Glutamatergic neuron (in vitro differentiated cells): ENCODE measurements at regions not wholly inside any gene's neighbourhood (a gene's known extent, or its start where the extent isn't known, plus 50 kb on each side); places are given as distances from the start of the nearest gene placed in this dataset.
A peak's percentile ranks its signal among the peaks of the same experiment; 100 is the strongest.

Experiments
- DNase-seq: peaks from one replicate; pipeline ENCODE4 v3.0.0; 2022
- H3K27ac Mint-ChIP-seq: one replicate; pipeline ENCODE4 v1.8.0; 2020; ENCODE audit warnings: mild to moderate bottlenecking, mixed read lengths, inconsistent platforms; ENCODE audit not compliant: unreplicated experiment
- H3K27me3 Mint-ChIP-seq: one replicate; pipeline ENCODE4 v1.8.0; 2020; ENCODE audit warnings: mild to moderate bottlenecking, moderate library complexity, mixed read lengths, inconsistent platforms; ENCODE audit not compliant: unreplicated experiment
- H3K36me3 Mint-ChIP-seq: one replicate; pipeline ENCODE4 v1.8.0; 2020; ENCODE audit warnings: mild to moderate bottlenecking, mixed read lengths, inconsistent platforms; ENCODE audit not compliant: unreplicated experiment
- H3K4me1 Mint-ChIP-seq: one replicate; pipeline ENCODE4 v1.8.0; 2020; ENCODE audit warnings: mild to moderate bottlenecking, low read depth, mixed read lengths, inconsistent platforms; ENCODE audit not compliant: unreplicated experiment
- H3K4me3 Mint-ChIP-seq: one replicate; pipeline ENCODE4 v1.8.0; 2020; ENCODE audit warnings: mild to moderate bottlenecking, mixed read lengths, inconsistent platforms; ENCODE audit not compliant: unreplicated experiment
- H3K9me3 Mint-ChIP-seq: one replicate; pipeline ENCODE4 v1.8.0; 2020; ENCODE audit warnings: mild to moderate bottlenecking, moderate library complexity, mixed read lengths, inconsistent platforms; ENCODE audit not compliant: unreplicated experiment
- TF ChIP-seq, protein P1 (sequence below): fragments of 200-600 bp; sonication (generic); IDR thresholded peaks from one replicate; pipeline ENCODE4 v1.5.0; 2021; ENCODE audit not compliant: partially characterized antibody, unreplicated experiment

DNA sequence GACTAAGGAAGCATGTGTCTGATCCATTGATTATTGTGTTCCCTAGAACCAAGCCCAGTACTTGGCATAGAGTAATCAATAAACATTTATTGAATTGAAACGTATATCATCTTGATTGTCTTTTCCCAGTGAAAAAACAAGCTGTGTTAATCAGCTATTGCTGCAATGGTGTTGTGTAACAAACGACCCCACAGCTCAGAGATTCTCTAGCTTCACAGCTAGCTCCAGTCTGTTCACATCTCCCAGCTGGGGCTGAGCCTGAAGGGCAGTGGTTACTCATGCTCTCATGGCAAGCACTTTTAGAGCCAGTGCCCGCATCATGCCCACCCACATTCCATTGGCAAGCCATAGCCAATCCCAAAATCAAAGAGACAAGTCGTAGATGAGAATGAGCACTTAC is 237.4 kb upstream of the RAB4A start:
- Mint-ChIP-seq H3K36me3 (no peaks in the 10 kb centered on the region), H3K4me3 (no peak overlapping the region), H3K27me3 (peaks cover 18% of the 10 kb centered on the region), H3K9me3 (peaks cover 27% of the 10 kb centered on the region), H3K4me1 (peaks cover 51% of the 10 kb centered on the region), H3K27ac (peak overlapping the region; percentile 23)
- TF ChIP-seq, protein P1, sequence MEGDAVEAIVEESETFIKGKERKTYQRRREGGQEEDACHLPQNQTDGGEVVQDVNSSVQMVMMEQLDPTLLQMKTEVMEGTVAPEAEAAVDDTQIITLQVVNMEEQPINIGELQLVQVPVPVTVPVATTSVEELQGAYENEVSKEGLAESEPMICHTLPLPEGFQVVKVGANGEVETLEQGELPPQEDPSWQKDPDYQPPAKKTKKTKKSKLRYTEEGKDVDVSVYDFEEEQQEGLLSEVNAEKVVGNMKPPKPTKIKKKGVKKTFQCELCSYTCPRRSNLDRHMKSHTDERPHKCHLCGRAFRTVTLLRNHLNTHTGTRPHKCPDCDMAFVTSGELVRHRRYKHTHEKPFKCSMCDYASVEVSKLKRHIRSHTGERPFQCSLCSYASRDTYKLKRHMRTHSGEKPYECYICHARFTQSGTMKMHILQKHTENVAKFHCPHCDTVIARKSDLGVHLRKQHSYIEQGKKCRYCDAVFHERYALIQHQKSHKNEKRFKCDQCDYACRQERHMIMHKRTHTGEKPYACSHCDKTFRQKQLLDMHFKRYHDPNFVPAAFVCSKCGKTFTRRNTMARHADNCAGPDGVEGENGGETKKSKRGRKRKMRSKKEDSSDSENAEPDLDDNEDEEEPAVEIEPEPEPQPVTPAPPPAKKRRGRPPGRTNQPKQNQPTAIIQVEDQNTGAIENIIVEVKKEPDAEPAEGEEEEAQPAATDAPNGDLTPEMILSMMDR = no peak
- no peak for DNase-seq

DNA sequence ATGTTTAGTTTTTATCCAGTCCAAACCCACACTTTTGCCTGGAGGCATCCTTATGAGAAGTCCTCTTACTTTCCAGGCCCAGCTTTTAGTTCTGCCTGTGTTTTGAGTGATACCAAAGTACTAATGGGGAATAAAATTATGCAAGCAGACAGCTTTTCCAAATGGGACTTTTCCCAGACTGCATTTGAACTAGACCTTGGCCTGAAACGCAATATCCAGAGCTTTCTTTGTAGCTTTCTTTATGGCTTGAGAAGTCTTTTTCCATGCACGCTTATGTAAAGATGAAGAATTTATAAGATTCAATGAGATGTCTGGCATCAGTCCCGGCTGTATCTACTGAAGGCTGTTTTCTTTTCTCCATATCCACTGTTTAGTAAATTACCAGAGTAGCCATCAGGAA is 236.6 kb upstream of the RAB4A start:
- TF ChIP-seq, protein P1 = no peak
- Mint-ChIP-seq H3K27me3 (peaks cover 11% of the 10 kb centered on the region), H3K27ac (no peak overlapping the region), H3K4me3 (no peak overlapping the region), H3K36me3 (no peaks in the 10 kb centered on the region), H3K9me3 (peaks cover 19% of the 10 kb centered on the region), H3K4me1 (peaks cover 46% of the 10 kb centered on the region)
- no peak for DNase-seq

GRCh38 chr1:229035054-229035747 is 235.7 kb upstream of the RAB4A start:
- Mint-ChIP-seq H3K4me3 (no peak overlapping the region), H3K27ac (no peak overlapping the region), H3K36me3 (no peaks in the 10 kb centered on the region), H3K4me1 (peaks cover 38% of the 10 kb centered on the region), H3K9me3 (peaks cover 14% of the 10 kb centered on the region), H3K27me3 (peaks cover 11% of the 10 kb centered on the region)
- TF ChIP-seq, protein P1 = no peak
- DNase-seq = no peak

- Mint-ChIP-seq H3K36me3 (no peaks in the 10 kb centered on the region), H3K4me1 (peaks cover 33% of the 10 kb centered on the region), H3K27me3 (peaks cover 10% of the 10 kb centered on the region), H3K9me3 (peaks cover 12% of the 10 kb centered on the region), H3K27ac (no peak overlapping the region), H3K4me3 (no peak overlapping the region)
- TF ChIP-seq, protein P1 = no peak
- DNase-seq = no peak
Observed at GRCh38 chr1:229035748-229036082, 235.2 kb upstream of the RAB4A start.

DNA sequence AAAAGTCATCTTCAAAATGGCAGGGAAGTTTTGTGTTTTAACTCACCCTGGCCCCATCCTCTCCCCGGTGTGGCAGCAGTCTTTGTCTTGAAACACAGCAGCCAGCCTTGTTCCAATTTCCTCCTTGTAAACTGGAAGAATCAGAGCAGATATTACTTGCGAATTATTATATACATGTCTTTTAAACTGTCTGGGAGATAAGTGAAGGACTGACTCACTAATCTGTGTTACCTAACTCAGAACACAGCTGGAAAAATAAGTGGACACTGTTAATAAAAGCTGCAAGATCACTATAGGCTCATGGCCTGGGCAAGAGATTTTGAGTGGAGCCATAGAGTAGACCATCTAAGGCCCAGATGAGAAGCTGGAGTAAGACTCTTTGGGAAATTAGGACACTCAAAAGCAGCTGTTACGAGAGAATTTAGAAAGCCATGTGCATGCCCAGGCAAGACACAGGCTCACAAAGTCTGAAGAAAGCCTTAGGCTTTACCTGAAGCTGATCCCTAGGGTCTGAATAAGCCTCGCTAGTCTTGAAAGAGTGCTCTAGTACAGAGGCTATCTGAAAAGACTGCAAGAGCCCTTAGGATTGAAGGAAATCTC is 233.0 kb upstream of the RAB4A start:
- no peaks in the 10 kb centered on the region for H3K36me3 Mint-ChIP-seq
- no peak overlapping the region for H3K27ac Mint-ChIP-seq
- TF ChIP-seq, protein P1 = no peak
- peaks cover 2% of the 10 kb centered on the region for H3K9me3 Mint-ChIP-seq
- DNase-seq = no peak
- peaks cover 16% of the 10 kb centered on the region for H3K4me1 Mint-ChIP-seq
- H3K27me3 Mint-ChIP-seq = no peaks in the 10 kb centered on the region
- H3K4me3 Mint-ChIP-seq = no peak overlapping the region
